GM21786 (cell line): ENCODE measurements at regions not wholly inside any gene's neighbourhood (a gene's known extent, or its start where the extent isn't known, plus 50 kb on each side); places are given as distances from the start of the nearest gene placed in this dataset.
"Not testable (repeated sequence)": the region's sequence is repeated elsewhere in the genome, so short reads cannot be mapped to it uniquely, and the experiment has no call there.

Experiments
- ATAC-seq: cut with Tn5 transposase; IDR thresholded peaks from one replicate; pipeline ENCODE4 v1.9.1; 2021; ENCODE audit not compliant: unreplicated experiment

- no peak for ATAC-seq
Observed at GRCh38 chr3:24545887-24546286, 51.2 kb upstream of the THRB start.

GRCh38 chr3:24548278-24548677, 53.6 kb upstream of the THRB start:
- ATAC-seq, result no peak

GRCh38 chr3:24550588-24550987, 55.9 kb upstream of the THRB start:
- no peak for ATAC-seq

GRCh38 chr3:24551626-24552025, 57.0 kb upstream of the THRB start:
- ATAC-seq, result no peak

- no peak for ATAC-seq
Observed at GRCh38 chr3:24562895-24563294, 68.2 kb upstream of the THRB start.

GRCh38 chr3:24565053-24565452, 70.4 kb upstream of the THRB start:
- ATAC-seq, result no peak

- ATAC-seq, result no peak
Observed at GRCh38 chr3:24565656-24566055, 71.0 kb upstream of the THRB start.

GRCh38 chr3:24566927-24567326, 72.3 kb upstream of the THRB start:
- ATAC-seq, result no peak

GRCh38 chr3:24572409-24572808, 77.8 kb upstream of the THRB start:
- ATAC-seq, result not testable (repeated sequence)

GRCh38 chr3:24573576-24573975, 78.9 kb upstream of the THRB start:
- no peak for ATAC-seq

GRCh38 chr3:24578324-24578723, 83.7 kb upstream of the THRB start:
- no peak for ATAC-seq

- no peak for ATAC-seq
Observed at GRCh38 chr3:24578951-24579421, 84.3 kb upstream of the THRB start.

GRCh38 chr3:24582431-24583403, 88.1 kb upstream of the THRB start:
- no peak for ATAC-seq

- ATAC-seq, result no peak
Observed at GRCh38 chr3:24586920-24587319, 92.3 kb upstream of the THRB start.

GRCh38 chr3:24588629-24589512, 94.2 kb upstream of the THRB start:
- no peak for ATAC-seq

GRCh38 chr3:24589513-24589851, 94.8 kb upstream of the THRB start:
- ATAC-seq, result no peak

GRCh38 chr3:24589931-24590880, 95.6 kb upstream of the THRB start:
- no peak for ATAC-seq

- no peak for ATAC-seq
Observed at GRCh38 chr3:24591191-24591590, 96.5 kb upstream of the THRB start.

GRCh38 chr3:24591661-24592555, 97.3 kb upstream of the THRB start:
- ATAC-seq, result no peak

- ATAC-seq, result no peak
Observed at GRCh38 chr3:24594161-24594560, 99.5 kb upstream of the THRB start.
